Activated naive CD4-positive, alpha-beta T cell treated with anti-CD3 and anti-CD28 coated beads, Interleukin-2, amount 10 ng/mL, durations not matched to agents 7 days and 5 days (primary cell): ENCODE measurements at regions not wholly inside any gene's neighbourhood (a gene's known extent, or its start where the extent isn't known, plus 50 kb on each side); places are given as distances from the start of the nearest gene placed in this dataset.

Source experiments
- CTCF ChIA-PET: fragments of 350-600 bp; sonication (Branson Sonifier 250); formaldehyde crosslinking; loops from one replicate; lab custom pipeline; 2021; ENCODE audit warnings: antibody characterized with exemption; lab: Charles Lee
- DNase-seq: peaks from one replicate; pipeline ENCODE4 v3.0.0-alpha.2; 2020
- H3K27ac Mint-ChIP-seq: one replicate; pipeline ENCODE4 v1.8.0; 2021; ENCODE audit warnings: mild to moderate bottlenecking, moderate library complexity, mixed read lengths
- H3K27me3 Mint-ChIP-seq: one replicate; pipeline ENCODE4 v1.8.0; 2021; ENCODE audit warnings: mild to moderate bottlenecking, mixed read lengths
- H3K36me3 Mint-ChIP-seq: one replicate; pipeline ENCODE4 v1.8.0; 2021; ENCODE audit warnings: mixed read lengths
- H3K4me1 Mint-ChIP-seq: one replicate; pipeline ENCODE4 v1.8.0; 2021; ENCODE audit warnings: mixed read lengths
- H3K4me3 Mint-ChIP-seq: one replicate; pipeline ENCODE4 v1.8.0; 2021; ENCODE audit warnings: mild to moderate bottlenecking, moderate library complexity, mixed read lengths
- H3K9me3 Mint-ChIP-seq: one replicate; pipeline ENCODE4 v1.8.0; 2021; ENCODE audit warnings: mixed read lengths

DNA sequence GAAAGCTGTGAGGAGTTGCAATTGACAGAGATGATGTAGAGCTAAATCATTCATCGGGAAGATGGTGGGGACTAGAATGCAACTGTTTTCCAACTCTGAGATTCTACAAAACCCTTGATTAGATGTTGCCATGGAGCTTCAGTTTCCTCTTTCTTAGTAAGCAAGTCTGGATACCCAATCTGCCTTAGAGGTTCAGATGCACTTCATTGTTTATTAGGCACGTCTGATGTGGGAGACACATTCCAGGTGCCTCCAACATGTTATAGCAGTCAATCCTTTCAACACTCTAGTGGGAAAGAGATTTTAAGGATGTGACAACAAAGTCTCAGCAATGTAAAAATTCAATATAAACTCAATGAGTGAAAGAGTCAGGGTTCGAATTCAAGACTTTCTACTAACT is 291.3 kb upstream of the PHYHIPL start:
- Mint-ChIP-seq H3K27ac (no peak overlapping the region), H3K4me3 (no peak overlapping the region), H3K36me3 (no peaks in the 10 kb centered on the region), H3K4me1 (no peaks in the 10 kb centered on the region), H3K9me3 (peaks cover 6% of the 10 kb centered on the region), H3K27me3 (no peaks in the 10 kb centered on the region)
- no peak for DNase-seq
- CTCF ChIA-PET: no interaction called here

DNA sequence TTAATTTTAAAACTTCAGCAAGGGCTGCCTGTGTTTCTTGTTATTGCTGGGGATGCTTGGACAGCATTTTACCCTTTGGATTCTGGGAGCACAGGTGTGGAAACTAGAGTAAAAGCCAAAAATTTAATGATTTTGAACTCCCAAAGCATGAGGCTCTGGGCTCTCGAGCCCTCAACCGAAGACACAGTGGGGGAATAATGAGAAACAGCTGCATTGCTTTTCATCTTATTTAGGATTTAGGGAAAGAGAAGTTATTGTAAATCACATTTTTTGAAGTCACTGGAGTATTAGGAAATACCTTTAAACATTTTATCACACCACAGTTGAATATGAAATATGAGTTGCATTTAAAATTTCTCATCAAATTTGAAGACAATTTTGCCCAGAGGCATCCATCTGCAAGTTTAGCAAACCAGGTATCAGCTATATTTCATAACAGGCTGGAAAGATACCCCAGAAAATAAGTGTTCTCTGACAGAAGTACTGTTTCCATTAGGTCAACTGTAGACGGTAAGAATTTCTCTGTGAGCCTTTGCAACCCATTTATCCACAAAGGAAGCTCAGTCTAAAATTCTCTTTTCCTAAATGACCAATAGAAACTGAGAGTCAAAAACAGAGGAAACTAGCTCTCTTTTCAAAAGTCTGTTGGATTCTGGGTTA is 290.6 kb upstream of the PHYHIPL start:
- Mint-ChIP-seq H3K27ac (no peak overlapping the region), H3K36me3 (no peaks in the 10 kb centered on the region), H3K9me3 (peaks cover 4% of the 10 kb centered on the region), H3K27me3 (no peaks in the 10 kb centered on the region), H3K4me3 (no peak overlapping the region), H3K4me1 (no peaks in the 10 kb centered on the region)
- CTCF ChIA-PET: no interaction called here
- no peak for DNase-seq

DNA sequence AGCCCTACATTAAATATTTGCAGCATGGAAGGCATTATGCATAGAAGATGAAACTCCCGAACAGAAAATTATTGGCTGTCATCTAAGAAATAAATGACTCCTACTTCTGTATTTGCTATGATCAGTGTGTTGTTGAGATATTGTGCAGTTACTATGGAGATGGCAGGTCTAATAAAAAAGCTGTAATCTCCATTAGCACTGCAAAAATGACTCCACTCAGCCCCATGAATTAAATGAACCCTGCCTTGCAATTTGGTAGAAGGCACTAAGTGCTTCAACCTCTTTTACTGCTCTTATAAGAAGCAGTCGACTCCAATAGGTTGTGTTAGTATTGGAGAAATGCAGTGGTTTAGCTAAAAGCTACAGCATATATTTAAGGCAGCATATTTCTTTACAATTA is 290.0 kb upstream of the PHYHIPL start:
- CTCF ChIA-PET: no interaction called here
- Mint-ChIP-seq H3K4me1 (no peaks in the 10 kb centered on the region), H3K4me3 (no peak overlapping the region), H3K27me3 (no peaks in the 10 kb centered on the region), H3K36me3 (no peaks in the 10 kb centered on the region), H3K27ac (no peak overlapping the region), H3K9me3 (peaks cover 3% of the 10 kb centered on the region)
- no peak for DNase-seq

DNA sequence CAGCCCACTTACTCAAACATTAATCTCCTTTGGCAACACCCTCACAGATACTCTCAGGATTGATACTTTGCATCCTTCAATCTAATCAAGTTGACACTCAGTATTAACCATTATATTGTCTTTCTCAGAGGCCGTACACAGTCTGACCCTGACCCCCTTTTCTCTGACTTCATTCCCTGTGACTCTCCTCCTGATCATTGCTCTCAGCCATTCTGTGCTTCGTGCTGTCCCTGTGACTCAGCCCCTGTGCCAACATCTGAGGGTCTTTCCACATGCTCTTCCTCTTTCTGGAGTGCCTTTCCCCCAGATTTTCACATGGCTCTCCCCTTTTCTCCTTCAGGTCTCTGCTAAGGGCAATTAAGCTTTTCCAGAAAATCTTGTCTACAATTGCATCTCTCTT is 289.0 kb upstream of the PHYHIPL start:
- H3K27ac Mint-ChIP-seq: no peak overlapping the region
- H3K4me3 Mint-ChIP-seq: no peak overlapping the region
- no peaks in the 10 kb centered on the region for H3K9me3 Mint-ChIP-seq
- CTCF ChIA-PET: no interaction called here
- no peaks in the 10 kb centered on the region for H3K36me3 Mint-ChIP-seq
- no peak for DNase-seq
- H3K4me1 Mint-ChIP-seq: no peaks in the 10 kb centered on the region
- H3K27me3 Mint-ChIP-seq: no peaks in the 10 kb centered on the region

DNA sequence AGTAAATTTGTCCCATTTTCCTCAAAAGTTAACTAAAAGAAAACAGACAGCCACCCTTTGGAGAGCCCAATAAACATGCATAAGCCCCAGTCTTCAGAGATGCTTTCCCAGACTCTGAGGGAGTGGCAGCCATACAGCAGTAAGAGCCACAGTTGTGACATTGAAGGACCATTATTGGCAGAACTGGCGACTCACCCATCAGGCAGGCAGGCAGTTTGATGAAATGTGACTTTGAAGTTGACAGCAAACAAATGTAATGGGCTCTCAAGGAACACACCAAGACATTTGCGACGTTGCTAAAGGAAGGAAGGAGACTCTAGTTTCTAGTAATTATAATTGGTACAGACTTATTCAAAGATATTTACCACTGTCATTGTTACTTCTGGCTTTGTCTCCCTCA is 287.5 kb upstream of the PHYHIPL start:
- Mint-ChIP-seq H3K9me3 (no peaks in the 10 kb centered on the region), H3K4me1 (no peaks in the 10 kb centered on the region), H3K36me3 (no peaks in the 10 kb centered on the region), H3K27me3 (no peaks in the 10 kb centered on the region), H3K27ac (no peak overlapping the region), H3K4me3 (no peak overlapping the region)
- CTCF ChIA-PET: no interaction called here
- no peak for DNase-seq

DNA sequence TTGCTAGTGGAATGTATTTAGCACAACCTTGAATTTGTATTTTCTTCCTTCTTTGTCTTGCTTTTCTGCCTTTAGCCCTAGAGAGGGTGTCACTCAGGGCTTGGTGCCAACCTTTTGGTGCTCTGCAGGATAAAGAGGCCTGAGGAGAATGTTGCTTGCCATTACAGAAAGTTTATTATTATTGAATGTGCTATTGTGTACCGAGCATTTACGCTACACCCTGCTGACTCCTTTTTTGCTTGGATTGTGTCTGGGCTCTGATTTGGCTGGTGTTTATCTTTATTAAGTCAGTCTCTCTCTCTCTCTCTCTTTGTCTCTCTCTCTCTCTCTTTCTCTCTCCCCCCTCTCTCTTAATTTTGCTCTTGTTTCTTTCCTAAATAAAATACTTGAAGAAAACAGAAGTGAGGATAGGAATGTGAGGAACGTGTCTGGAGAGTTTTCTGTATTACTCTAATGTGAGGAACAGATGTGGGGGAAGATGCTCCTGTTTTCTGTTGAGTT is 284.4 kb upstream of the PHYHIPL start:
- no peaks in the 10 kb centered on the region for H3K27me3 Mint-ChIP-seq
- DNase-seq: no peak
- H3K4me3 Mint-ChIP-seq: no peak overlapping the region
- H3K36me3 Mint-ChIP-seq: no peaks in the 10 kb centered on the region
- CTCF ChIA-PET: no interaction called here
- no peaks in the 10 kb centered on the region for H3K9me3 Mint-ChIP-seq
- no peak overlapping the region for H3K27ac Mint-ChIP-seq
- no peaks in the 10 kb centered on the region for H3K4me1 Mint-ChIP-seq

DNA sequence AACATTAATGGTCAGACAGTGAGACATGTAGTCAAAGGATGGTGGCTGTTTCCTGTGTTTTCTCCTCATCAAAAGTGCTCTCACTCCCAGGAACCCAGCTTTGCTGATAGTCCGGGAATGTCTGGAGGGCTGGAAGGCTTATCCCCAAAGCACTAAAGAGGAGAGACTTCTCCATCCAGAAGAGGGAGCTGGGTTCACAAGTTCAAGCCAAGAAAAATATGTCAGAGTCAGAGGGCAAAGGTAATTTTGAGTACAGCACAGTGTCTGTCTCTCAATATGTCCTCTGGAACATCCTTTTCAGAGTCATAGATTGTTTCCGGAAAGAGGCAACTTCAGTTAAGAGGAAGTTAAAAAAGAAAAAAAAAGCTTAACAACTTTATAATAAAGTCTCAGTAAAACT is 281.5 kb upstream of the PHYHIPL start:
- CTCF ChIA-PET: no interaction called here
- no peaks in the 10 kb centered on the region for H3K36me3 Mint-ChIP-seq
- H3K4me1 Mint-ChIP-seq: no peaks in the 10 kb centered on the region
- H3K27me3 Mint-ChIP-seq: no peaks in the 10 kb centered on the region
- no peak overlapping the region for H3K27ac Mint-ChIP-seq
- no peak for DNase-seq
- H3K9me3 Mint-ChIP-seq: no peaks in the 10 kb centered on the region
- H3K4me3 Mint-ChIP-seq: no peak overlapping the region

DNA sequence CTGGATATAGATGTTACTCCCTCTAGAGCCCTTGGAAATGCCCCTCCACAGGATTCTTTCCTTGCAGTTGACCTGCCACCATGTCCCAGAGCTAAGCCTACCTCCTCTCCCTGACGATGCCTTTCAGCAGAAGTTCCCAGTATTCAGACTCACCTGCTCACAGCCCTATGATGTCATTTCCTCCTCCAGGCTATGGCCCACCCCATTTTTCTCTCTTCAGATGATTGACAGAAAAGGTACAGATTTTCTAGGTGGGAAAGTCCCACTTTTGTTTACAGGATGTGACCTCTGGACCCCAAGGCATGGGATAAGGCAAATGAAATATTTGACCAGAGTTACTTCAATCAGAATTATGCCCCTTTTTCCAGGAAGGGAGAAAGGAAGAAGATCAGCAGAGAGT is 280.2 kb upstream of the PHYHIPL start:
- Mint-ChIP-seq H3K36me3 (no peaks in the 10 kb centered on the region), H3K27ac (no peak overlapping the region), H3K9me3 (no peaks in the 10 kb centered on the region), H3K4me1 (no peaks in the 10 kb centered on the region), H3K4me3 (no peak overlapping the region), H3K27me3 (no peaks in the 10 kb centered on the region)
- CTCF ChIA-PET: no interaction called here
- DNase-seq: no peak

DNA sequence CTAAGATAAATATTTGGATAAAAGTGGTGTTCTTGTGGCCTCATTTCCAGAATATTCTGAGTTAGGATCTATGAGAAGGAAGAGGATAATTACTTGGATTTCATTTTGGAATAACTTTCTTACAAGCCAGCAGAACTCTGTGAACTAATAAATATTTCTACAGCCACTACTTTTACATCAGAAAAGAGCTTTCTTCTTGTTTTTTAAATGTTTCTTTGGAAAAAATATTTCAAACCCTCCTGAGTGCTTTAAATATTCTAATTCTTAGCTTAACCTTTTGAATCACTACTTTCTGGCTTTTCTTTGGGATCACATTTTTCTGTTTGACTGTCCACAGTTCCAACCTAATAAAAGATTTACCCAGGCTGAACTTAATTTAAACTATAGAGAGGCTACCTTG is 279.2 kb upstream of the PHYHIPL start:
- Mint-ChIP-seq H3K4me1 (no peaks in the 10 kb centered on the region), H3K4me3 (no peak overlapping the region), H3K36me3 (no peaks in the 10 kb centered on the region), H3K27me3 (no peaks in the 10 kb centered on the region), H3K27ac (no peak overlapping the region), H3K9me3 (no peaks in the 10 kb centered on the region)
- CTCF ChIA-PET: no interaction called here
- no peak for DNase-seq

DNA sequence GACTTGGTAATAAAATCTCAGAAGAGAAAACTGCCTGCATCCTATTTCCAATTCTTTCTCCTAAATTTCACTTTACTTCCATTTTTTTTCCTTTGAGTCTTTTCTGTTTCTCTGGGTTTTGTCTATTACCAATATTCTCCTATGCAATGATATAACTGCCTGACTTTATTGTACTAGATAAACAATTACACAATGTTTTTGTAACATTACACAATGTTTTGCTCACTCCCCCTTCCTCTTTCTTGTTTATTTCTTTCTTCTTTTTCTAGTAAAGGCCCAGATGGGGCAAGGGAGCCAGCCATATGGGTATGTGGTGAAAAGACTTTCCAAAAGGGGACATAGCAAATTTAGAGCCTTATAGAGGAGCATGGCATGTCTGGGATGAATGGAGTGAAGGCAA is 278.7 kb upstream of the PHYHIPL start:
- CTCF ChIA-PET: no interaction called here
- H3K4me1 Mint-ChIP-seq: no peaks in the 10 kb centered on the region

DNA sequence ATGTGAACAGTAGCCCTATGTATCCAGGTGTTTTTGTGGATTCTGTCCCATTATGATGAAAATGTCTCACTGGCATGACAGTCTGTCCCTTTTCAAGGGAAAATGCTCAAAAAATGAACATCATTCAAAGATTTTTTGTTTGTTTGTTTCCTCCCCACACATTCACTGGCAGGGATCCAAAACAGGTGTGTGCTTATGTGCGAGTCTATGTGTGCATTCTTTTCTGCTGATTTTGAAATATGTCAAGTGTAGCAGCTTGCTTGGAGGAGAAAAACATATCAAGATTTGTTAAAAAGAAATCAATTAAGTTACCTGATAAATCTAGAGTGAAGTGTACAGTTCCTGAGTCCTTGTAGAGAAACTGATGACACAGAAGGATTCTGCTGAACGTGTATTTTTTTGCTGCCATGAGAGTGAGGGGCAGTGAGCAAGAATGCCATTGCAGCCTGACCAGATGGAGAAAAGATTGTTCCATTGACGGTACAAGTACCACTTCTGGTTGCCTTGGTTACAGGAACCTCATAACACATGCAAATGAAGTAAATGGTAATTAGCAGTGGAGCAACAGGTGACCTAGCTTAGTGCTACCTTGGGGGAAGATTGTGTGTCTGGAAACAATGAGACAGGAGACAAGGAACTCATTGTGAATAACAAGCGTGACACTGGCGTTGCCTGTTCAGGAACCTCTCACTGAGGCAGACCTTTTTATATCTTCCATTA is 277.4 kb upstream of the PHYHIPL start:
- CTCF ChIA-PET: no interaction called here
- no peak for DNase-seq
- Mint-ChIP-seq H3K9me3 (no peaks in the 10 kb centered on the region), H3K36me3 (no peaks in the 10 kb centered on the region), H3K27me3 (no peaks in the 10 kb centered on the region), H3K4me3 (no peak overlapping the region), H3K4me1 (no peaks in the 10 kb centered on the region), H3K27ac (no peak overlapping the region)

More for the DNA sequence above, 278.7 kb upstream of the PHYHIPL start:
- Mint-ChIP-seq H3K36me3 (no peaks in the 10 kb centered on the region), H3K4me3 (no peak overlapping the region), H3K9me3 (no peaks in the 10 kb centered on the region), H3K27ac (no peak overlapping the region), H3K27me3 (no peaks in the 10 kb centered on the region)
- DNase-seq: no peak

DNA sequence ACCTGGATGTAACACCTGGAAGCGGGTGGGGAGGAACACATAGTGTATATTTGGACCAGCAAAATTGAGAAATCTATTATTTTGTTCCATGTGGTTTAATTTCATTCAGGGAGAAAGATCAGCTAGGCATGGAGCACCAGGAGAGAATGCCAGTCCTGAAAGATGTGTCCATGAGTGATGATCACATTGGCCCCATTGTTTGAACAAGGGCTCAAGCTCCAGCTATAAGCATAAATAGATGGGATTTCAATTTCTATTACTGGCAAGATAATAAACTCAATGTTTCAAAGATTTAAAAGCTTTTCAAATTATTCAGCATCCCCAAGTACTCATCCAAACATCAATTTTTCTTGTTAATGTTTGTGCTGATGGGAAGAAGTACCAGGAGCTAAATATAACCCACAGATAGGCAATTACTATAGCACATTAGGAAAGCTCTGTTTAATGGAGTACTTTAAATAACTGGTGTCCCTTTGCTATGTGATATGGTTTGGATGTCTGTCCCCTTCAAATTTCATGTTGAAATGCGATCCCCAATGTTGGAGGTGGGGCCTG is 275.3 kb upstream of the PHYHIPL start:
- H3K4me1 Mint-ChIP-seq: no peaks in the 10 kb centered on the region
- no peaks in the 10 kb centered on the region for H3K36me3 Mint-ChIP-seq
- no peak overlapping the region for H3K27ac Mint-ChIP-seq
- no peaks in the 10 kb centered on the region for H3K9me3 Mint-ChIP-seq
- H3K4me3 Mint-ChIP-seq: no peak overlapping the region
- H3K27me3 Mint-ChIP-seq: no peaks in the 10 kb centered on the region
- DNase-seq: no peak
- CTCF ChIA-PET: no interaction called here

DNA sequence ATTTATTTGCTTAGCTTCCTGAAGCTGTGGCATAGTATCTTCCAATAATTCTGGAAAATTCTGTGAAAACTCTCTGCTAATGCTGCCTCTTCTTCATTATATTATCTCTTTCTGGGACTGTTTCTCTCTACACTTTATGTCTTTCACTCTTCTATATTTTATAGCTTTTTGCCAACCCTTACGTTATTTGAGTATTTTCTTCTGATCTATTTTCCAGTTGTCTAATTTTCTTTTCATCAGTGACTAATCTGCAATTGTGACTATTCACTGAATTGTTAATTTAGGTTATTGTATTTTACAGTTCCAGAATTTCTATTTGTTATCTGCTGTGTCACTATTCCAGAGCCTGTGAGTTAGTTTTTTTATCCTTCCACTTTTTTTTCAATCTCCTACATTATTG is 273.4 kb upstream of the PHYHIPL start:
- no peaks in the 10 kb centered on the region for H3K36me3 Mint-ChIP-seq
- no peaks in the 10 kb centered on the region for H3K27me3 Mint-ChIP-seq
- H3K9me3 Mint-ChIP-seq: no peaks in the 10 kb centered on the region
- H3K4me3 Mint-ChIP-seq: no peak overlapping the region
- no peak for DNase-seq
- no peaks in the 10 kb centered on the region for H3K4me1 Mint-ChIP-seq
- H3K27ac Mint-ChIP-seq: no peak overlapping the region
- CTCF ChIA-PET: no interaction called here

DNA sequence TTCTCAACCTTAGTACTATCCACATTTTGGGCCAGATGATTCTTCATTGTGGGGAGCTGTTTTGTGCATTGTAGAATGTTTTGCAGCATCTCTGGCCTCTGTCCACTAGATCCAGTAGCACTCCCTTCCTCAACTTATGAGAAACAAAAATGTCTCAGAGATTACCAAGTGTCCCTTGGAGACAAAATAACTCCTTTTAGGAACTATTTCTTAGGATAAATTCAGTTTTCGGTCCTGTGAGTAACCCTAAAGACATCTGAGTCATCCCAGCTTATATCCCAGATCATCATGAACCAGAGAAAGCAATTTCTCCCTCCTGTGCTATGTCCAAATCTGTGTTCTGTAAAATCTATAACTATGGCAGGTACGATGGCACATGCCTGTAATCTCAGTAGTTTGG is 266.6 kb upstream of the PHYHIPL start:
- no peaks in the 10 kb centered on the region for H3K36me3 Mint-ChIP-seq
- H3K27ac Mint-ChIP-seq: no peak overlapping the region
- no peak for DNase-seq
- no peak overlapping the region for H3K4me3 Mint-ChIP-seq
- no peaks in the 10 kb centered on the region for H3K9me3 Mint-ChIP-seq
- no peaks in the 10 kb centered on the region for H3K4me1 Mint-ChIP-seq
- no peaks in the 10 kb centered on the region for H3K27me3 Mint-ChIP-seq
- CTCF ChIA-PET: no interaction called here

DNA sequence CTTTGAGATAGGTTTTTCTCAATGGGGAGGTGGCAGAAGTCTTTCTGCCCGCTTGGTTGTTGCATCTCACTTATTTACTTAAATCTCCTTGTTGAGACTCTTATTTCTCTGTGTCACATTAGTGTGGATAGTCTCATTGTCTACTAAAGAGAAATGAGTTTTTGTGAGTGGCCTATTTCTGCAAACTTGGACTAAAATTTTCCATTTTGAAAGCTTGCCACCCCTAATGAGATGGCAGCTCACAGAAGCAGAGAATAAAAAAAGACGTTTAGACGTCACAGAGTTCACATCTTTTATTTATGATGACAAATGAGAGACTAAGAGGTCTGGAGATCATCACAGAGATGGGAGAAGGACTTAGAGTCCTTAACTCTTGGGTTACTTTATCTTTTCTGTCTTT is 262.7 kb upstream of the PHYHIPL start:
- CTCF ChIA-PET: no interaction called here
- no peak overlapping the region for H3K4me3 Mint-ChIP-seq
- H3K9me3 Mint-ChIP-seq: no peaks in the 10 kb centered on the region
- H3K4me1 Mint-ChIP-seq: no peaks in the 10 kb centered on the region
- no peak for DNase-seq
- no peaks in the 10 kb centered on the region for H3K27me3 Mint-ChIP-seq
- no peaks in the 10 kb centered on the region for H3K36me3 Mint-ChIP-seq
- no peak overlapping the region for H3K27ac Mint-ChIP-seq
